Head of caudate nucleus (tissue), 42 donors: ENCODE measurements at regions not wholly inside any gene's neighbourhood (a gene's known extent, or its start where the extent isn't known, plus 50 kb on each side); places are given as distances from the start of the nearest gene placed in this dataset.
"Not testable (repeated sequence)": the region's sequence is repeated elsewhere in the genome, so short reads cannot be mapped to it uniquely, and the experiment has no call there.

Experiments used
- DNase-seq, 42 donors: peaks; one replicate each; pipeline versions ENCODE4 v3.0.0 to v3.0.0-alpha.2; 2020 to 2021; ENCODE audit warnings: mixed read lengths in 7 of 42
- intact Hi-C: fragments of 100-400 bp; cut with DNase I; formaldehyde crosslinking; loops from one replicate; pipeline ENCODE4 v1.15.0; 2022

DNA sequence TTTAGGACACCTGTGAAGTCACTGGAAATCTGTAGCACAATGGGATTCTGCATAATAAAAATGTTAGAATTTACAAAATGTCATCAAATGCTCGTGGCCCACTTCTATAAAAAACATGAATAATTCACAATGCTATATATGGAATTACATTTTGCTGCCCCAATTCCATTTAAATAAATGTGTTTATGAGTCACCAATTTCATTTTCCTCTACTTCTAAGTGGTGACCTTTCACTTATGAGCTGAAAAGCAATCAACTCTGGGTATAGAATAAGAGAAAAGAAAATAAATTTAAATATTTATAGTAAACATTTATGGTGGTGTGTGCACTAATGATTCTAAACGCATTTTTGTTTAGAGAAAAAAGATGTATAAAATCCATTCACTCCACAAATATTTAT, 516.7 kb upstream of the MIR17HG start:
- intact Hi-C loops: no loop called here

GRCh38 chr13:90833951-90834350, 513.5 kb upstream of the MIR17HG start:
- intact Hi-C loops: no loop called here
- DNase-seq: no peak

More for the DNA sequence above, 516.7 kb upstream of the MIR17HG start:
- no peak for DNase-seq

DNA sequence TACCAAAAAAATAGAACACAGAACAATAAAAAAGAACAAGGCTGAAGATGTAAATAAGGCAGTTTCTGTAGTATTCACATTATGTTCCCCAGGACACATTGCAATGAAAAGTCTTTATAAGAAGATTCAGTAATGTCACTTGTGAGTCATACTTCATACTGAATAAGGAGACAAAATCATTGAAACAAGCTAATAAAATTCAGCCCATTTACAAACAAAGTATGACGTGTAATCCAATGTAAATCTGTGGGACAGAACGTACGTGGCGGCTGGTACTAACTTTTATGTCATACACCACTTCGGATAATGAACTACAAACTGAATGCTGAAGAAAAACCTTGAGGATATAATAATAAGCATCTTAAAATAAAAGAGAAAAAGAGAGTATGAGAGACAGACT, 512.8 kb upstream of the MIR17HG start:
- no peak for DNase-seq
- intact Hi-C loops: no loop called here

DNA sequence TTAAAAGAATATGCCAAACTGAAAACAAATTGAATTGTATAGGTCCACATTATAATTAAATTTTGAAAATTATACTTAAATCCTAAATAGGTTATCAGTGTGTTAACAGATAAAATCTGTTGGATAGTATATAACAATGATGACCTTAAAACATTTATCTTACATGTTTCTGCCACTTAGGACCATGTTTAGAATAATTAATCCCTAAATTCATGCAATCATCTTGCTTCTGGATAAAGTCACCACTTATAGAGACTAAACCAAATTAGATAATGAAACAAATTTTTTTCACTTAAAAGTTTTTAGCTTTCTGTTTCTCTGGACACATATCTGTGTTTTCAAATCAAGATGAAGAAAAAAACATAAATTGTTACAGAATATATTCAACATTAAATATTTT, 511.7 kb upstream of the MIR17HG start:
- intact Hi-C loops: no loop called here
- no peak for DNase-seq

- DNase-seq: no peak
- intact Hi-C loops: no loop called here
These were observed 509.0 kb upstream of the MIR17HG start for GRCh38 chr13:90838317-90838960.

GRCh38 chr13:90839061-90839460, 508.4 kb upstream of the MIR17HG start:
- intact Hi-C loops: no loop called here
- DNase-seq: no peak

DNA sequence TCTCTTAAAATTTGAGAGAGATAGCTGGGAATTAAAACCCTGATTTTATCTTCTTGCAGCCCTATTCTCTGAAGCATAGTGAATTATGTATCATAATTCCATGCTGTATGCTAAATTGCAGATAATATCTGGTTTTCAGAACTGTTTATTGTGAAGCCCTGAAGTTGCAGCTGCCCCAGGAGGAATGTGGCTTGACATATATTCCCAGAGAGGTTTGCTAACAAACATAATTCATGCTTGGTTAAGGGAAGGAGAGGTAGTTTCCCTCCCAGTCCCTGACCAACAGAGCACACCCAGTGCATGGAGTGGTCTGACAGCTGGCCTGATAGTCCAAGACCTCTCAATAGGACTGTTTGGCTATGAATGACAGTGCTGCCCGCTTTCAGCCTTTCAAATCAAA, 500.6 kb upstream of the MIR17HG start:
- DNase-seq: no peak
- intact Hi-C loops: no loop called here

GRCh38 chr13:90853666-90854065, 493.8 kb upstream of the MIR17HG start:
- DNase-seq, intact Hi-C loops: not testable (repeated sequence)

- no peak for DNase-seq
- intact Hi-C loops: no loop called here
These were observed 489.6 kb upstream of the MIR17HG start for GRCh38 chr13:90857921-90858320.

DNA sequence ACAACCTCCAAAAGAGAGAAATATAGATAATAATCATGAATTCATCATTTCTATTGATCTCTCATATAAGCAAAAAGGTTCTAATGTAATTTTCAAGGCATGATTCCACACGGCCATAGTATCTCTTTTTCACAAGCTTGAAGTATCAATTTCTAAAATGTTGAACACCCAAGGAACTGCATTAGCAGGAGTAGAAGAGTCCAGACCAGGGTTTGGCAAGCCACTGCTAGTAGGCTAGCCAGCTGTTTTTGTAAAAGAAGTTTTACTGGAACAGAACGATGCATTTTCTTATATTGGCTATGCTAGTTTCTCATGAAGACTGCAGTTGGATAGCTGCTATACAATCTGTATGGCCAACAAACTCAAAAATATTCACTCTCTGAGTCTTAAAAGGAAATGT, 481.5 kb upstream of the MIR17HG start:
- DNase-seq: no peak
- intact Hi-C loops: no loop called here

- DNase-seq: peak; percentile 35 to 82 (median 59)
- intact Hi-C loops: no loop called here
These were observed 480.2 kb upstream of the MIR17HG start for GRCh38 chr13:90867336-90867683.

DNA sequence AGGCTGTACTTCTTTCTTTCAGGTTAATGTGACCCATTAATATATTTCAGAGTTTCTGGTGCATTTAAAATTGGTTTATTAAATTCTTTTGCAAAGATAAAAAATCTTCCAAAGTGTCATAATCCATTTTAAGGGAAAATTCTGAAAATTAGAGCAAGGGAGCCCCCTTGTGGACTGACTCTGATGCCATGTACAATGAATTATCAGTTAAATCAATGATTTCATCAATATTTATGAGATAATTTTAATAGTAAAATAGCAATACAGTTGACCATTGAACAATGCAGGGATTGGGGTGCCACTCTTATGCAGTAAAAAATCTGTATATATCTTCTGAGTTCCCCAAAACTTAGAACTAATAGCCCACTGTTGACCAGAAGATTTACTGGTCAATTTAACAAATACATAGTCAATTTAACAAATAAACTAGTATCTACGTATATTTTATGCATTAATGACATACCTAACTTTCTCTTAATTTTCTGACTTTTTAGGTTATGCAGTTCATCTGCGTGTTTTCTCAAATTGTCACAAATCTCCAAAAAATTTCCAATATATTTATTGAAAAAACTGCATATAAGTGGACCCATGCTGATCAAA, 479.1 kb upstream of the MIR17HG start:
- DNase-seq: peak in 28 of 42 donors; percentile 7 to 74 (median 46)
- intact Hi-C loops: no loop called here

GRCh38 chr13:90869580-90869979, 477.9 kb upstream of the MIR17HG start:
- no peak for DNase-seq
- intact Hi-C loops: no loop called here

- intact Hi-C loops: no loop called here
- DNase-seq: no peak
These were observed 474.9 kb upstream of the MIR17HG start for GRCh38 chr13:90872491-90873025.

DNA sequence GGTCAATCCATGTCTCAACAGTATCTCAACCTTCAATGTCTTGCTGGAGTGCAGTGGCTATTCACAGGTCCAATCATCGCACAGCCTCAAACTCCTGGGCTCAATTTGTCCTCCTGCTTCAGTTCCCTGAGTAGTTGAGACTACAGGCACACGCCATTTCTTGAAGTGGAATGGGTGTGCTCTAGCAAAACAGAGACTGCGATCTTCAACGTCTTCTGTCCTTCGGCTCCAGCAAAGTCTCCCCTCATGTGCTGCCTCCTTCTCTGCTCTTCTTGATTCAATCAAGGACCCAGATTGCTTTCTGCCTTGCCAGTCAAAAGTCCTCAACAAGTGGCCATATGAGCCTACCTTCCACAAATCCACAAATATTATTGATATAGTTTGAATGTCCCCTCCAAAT, 466.7 kb upstream of the MIR17HG start:
- DNase-seq: no peak
- intact Hi-C loops: no loop called here

- no peak for DNase-seq
- intact Hi-C loops: no loop called here
These were observed 464.9 kb upstream of the MIR17HG start for GRCh38 chr13:90882551-90882950.

- no peak for DNase-seq
- intact Hi-C loops: no loop called here
These were observed 463.9 kb upstream of the MIR17HG start for GRCh38 chr13:90883592-90883991.

- intact Hi-C loops: no loop called here
- no peak for DNase-seq
These were observed 463.4 kb upstream of the MIR17HG start for GRCh38 chr13:90884066-90884465.

- intact Hi-C loops: no loop called here
- no peak for DNase-seq
These were observed 457.3 kb upstream of the MIR17HG start for GRCh38 chr13:90889906-90890834.

GRCh38 chr13:90891329-90891728, 456.2 kb upstream of the MIR17HG start:
- DNase-seq: no peak
- intact Hi-C loops: no loop called here
